ENCODE measurements at regions not wholly inside any gene's neighbourhood (a gene's known extent, or its start where the extent isn't known, plus 50 kb on each side); places are given as distances from the start of the nearest gene placed in this dataset.

DNA sequence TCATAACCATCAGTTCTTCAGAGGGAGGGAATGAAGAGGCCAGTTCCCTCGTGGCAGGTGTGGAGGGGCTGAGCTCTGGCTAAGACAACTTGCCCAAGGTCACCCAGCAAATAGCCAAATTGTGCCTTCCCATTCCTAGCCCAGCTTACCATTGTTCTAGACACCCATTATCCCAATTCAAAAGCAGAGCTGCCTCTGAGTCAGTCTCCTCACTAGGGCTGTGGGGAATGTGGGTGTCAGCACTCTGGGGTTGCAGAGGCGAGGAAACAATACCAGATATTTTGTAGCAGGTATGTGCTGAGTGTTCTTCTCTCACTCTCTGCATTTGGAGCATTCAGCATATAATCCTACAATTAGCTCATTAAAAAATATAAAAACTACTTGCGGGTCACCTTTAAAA is 270.8 kb downstream of the PSAT1 start:
- no peak for DNase-seq

DNA sequence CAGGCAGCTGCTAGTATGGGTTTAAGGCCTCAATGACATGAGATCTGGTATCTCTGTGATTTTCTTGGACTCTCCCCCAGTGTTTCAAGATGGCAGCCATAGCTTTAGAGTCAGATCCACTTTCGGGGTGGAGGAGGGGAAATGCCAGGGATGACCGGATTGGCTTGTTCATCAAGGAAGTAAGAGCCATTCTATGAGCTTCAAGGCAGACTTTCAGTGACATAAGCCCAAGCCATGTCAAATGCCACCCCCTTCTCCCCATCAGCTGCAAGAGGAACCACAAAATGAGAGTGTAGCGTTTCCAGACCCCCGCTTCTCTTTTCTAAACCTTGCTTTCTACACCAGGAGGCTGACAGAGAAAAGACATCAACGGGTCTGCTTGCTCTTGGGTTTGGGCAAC is 271.8 kb downstream of the PSAT1 start:
- DNase-seq = no peak

DNA sequence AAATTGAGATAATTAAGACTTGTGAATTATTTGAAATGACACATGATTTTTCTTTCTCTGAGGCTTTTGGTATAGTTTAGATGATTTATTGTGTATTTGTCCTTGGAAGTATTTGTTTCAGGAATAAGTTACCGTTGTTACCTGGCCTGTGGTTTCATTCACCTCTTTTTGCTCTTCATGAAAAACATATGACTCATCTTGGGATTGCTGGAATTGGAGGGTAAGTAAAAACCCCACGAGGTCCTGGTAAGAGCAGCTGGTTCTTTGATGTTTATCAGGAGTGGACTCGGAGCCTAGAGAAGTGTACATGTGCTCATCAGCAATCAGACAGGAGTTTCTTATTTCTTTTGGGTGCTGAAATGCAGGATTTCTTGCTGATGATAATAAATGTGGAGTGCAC is 275.3 kb downstream of the PSAT1 start:
- no peak for DNase-seq

DNA sequence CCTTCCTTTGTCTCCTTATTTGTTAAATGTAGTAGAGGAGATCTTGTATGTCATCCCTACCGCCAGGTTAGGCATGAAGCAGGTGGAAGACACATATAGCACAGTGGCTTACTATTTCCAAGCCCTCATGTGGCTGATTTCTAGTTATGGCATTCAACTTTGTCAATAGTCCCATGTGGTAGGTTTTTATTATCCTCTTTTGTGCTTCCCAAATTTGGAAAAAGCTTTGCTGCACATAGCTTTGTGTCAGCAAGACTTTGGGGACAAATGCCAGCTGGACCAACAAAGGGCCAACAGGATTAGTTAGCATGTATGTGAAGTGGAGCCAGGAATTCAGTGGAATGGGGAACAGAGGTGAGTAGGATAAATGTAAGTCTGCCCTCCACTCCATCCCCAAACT is 276.3 kb downstream of the PSAT1 start:
- DNase-seq = no peak

DNA sequence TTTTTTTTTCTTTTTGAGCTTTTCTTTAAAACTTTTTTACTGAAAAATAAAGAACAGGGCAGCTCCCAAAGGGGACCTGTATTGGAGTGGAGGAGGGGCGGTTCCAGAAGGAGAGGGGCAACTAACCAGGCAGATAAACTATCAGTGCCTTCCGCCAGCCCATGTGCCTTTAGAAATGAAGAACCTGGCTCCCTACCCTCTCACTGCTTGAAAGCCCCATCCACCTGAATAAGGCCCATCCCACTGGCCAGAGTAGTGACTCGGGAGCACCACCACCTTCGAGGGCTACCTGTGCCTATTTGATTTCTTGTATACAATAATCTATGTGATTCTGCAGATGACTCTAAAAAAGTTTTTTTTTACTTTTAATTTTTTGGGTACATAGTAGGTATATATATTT is 276.7 kb downstream of the PSAT1 start:
- no peak for DNase-seq

DNA sequence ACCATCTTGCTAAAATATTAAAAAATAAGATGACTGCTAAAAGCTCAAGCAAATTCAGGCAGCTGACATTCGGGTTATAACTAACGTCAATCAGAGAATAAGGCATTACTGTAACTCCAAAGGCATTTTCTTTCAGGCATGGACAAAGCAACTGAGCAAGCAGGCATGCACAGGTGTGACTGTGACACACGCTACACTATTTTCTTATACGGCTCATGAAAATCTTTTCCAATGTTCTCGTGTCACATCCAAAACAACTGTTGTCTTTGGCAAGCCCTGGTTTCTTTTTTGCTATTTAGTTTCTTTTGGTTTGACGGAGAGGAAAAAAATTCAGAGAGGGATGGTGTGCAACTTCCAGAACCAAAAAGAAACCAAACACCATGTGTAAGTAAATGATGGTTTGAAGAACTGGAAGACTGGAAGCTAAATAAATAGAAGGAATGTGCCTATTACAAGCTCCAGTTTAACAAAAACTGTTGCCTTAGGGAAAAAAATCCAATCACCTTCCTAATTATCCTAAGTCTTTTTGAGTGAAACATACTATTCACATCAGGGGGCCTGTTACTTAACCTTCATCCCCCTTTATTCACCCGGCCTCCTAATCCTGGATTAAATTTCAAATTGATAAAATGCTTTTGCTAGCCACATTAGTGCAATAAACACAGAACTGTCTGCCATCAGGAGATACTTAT is 277.6 kb downstream of the PSAT1 start:
- DNase-seq = no peak

DNA sequence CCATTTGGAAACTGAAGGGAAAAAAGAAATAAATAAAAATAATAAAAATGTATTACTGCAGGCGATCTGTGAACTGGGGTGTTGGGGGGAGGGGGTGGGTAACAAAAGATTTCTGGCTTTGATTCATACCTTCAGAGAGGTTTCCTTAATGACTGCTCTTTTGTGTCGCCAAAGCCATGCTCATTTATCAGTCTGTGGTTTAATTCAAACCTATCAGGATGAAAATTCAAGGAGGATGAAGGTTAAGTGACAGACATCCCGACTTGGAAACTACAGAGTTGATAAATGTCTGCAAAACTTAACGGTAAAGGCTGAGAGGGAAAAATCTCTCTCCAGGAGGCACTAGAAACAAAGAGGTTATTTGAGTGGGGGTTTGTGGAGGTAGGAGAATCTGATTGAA is 278.2 kb downstream of the PSAT1 start:
- DNase-seq = no peak

DNA sequence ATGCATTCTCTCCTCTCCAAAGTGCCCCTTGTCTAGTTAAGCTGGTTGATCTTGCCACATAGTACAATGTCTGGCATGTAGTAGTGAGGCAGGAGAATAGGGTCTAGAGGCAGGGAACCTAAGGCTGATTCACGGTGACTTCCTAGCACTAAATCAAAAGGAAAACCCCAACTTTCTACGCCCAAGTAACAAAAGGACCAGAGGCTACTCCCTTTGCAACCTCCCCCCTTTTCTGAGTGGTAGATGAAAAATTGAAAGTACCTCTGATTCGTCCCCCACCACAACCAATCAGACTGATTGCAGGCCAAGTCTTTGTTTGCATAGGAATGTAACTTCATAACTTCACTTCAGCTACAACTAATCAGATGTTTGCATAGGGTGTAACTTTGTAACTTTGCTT is 278.8 kb downstream of the PSAT1 start:
- no peak for DNase-seq

DNA sequence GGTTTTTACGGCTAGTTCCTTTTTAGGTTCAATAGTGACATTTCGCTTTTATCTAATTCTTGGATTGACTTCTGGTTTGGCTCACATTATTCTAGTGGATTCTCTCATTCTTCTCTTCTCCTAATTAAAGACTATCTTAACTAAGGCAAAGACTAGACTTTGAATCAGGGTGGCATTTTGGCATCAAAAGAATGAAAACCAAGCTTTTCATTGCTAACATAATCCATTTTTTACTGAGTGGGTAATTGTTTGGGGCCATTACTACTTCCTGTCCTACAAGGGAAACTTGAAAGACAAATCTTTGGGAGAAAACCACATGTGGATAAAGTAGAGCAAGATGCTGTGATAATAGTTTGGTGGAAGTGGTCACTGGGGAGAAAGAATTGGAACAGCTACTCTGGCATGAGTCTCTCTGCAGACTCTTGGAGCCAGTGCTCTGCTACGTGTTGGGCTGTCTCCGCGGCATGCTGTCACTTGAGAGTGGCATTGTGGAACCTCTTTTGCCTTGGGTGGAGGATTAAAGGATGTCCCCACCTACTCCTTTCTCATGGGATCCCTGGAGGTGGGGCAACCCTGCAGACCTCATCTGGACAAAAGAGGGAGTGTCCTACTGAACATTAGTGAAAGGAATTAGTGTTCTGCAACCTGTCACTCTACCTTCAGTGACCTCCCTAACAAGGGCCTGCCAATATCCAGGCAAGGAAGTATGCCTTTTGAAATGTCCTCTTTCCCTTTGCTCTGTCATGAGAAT is 280.4 kb downstream of the PSAT1 start:
- DNase-seq = no peak

DNA sequence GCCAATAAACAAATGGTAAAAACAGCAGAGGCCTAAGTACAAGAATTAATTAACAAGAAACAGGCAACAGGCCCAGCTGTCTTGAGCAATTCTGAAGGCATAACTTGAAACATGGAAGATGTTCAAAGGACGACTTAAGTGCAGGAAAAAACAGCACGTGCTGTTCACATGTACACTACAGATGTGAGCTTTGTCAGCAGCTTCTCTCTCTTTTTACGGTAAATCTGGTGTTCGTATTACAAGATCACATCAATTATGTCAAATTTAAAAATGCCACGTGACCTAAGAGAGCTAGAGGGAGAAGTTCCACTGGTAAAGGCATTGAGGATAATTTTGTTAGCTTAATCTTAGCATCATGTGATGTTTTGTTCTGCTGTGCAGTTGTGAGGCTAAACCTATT is 281.1 kb downstream of the PSAT1 start:
- DNase-seq = no peak

DNA sequence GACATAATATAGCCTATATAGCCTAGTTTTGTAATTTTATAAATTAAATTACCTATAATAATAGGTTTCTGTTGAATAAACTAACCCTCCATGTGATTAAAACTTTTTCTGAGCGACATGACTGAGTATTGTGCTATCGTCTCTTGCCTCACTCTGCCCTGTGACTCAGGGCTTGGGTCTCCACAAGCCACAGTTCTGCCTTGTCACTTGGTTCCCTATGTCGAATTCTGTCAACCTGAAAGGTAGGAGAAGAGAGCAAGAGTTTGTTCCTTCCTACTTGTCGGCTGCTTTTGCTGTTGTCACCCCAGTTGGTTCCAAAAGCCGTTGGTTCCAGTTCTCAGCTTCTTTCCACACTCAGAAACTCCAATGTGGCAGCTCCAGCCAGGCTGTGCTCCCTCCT is 285.9 kb downstream of the PSAT1 start:
- DNase-seq = no peak

DNA sequence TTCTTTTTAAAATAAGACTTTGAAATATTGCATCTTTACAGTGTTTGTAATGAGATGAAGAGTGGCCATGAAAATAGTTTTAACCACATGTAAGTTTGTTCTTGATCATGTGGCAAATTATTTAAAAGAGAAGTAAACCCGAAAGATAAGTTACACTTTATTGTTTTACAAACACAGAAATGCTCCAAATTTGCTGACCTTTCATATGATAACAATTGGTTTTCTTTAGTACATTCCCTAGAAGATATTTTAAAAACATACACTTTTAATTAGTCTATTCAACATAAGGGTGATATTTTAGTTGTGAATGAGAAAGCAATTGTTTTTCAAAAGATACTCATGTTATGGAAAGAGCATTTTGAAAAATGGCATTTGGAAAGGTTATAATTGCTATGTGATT is 287.7 kb downstream of the PSAT1 start:
- no peak for DNase-seq

DNA sequence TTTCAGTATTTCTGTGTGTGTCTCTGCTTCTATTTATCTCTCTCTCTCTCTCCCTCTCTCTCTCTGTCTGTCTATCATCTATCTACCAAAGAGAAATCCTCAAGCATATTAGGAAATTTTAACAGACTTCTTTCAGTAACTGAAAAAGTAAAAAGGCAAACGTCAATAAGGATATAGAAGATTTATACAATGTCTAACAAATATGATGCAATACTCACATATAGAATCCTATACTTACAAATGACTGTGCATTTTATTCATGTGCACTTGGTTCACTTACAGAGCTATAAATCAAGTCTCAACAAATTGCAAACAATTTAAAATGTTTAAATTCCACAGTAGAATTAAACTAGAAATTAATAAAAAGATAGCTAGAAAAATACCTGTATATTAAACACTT is 289.0 kb downstream of the PSAT1 start:
- DNase-seq = no peak

DNA sequence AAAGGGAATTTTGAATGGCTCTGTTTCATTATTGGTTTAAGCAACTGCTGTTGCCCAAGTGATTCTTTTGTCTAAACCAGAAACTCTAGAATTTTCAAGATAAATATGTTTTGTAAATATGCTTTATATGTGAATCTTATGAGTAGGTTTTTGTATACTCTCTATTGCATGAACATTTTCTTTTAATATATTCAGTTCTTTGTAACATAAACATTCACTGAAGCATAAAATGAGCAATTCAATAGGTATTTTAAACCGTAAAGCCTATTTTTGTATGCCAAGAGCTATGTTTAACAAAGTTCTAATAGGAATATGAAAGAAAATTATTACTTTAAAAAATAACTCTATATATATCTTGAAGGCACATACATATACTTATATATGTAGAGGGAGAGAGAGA is 293.1 kb downstream of the PSAT1 start:
- no peak for DNase-seq

DNA sequence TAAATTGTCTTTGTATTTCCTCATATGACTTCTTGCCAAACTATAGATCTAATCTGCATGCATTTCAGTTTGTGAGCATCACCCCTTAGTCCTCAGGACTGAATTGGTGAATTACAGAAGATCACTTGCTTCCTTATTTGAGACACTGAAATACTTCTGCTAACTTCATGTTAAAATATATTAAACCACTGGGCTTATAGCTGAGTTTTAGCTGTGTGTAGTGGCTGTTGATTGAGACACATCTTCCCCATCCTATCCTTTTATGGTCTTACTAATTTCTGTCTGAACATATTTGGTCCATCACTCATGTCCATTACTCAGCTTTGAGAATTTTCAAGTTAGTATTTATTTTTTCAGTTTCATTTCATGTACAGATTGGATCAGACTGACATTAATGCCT is 295.9 kb downstream of the PSAT1 start:
- no peak for DNase-seq

DNA sequence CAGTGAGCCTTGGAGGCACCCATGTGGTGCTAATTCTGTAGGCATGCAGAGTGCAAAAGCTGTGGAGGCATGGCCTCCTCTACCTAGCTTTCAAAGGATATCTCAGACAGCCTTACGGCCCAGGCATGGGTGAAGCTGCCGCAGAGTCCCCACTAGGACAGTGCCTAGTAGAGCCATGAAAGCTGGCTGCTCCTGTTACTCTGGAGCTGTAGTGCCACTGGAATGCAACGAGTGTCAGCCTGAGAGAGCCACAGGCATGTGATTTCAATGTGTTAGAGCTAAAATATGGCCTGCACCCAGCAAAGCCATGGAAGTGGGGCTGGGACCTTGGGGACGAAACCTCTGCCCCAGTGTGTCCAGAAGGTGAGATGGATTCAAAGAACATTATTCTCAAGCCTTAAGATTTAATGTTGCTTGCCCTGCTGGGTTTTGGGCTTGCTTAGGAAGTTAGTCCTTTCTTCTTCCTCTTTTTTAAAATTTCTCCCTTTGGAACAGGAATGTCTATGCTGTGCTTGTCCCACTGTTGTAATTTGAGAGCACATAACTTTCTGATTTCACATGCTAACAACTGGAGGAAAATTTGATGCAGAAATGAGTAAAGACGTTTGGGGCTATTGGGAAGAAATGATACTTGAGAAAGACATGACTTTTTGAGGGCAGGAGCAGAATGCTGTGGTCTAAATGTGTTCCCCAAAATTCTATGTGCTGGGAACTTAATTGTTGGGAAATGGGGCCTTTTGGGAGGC is 298.4 kb downstream of the PSAT1 start:
- no peak for DNase-seq

DNA sequence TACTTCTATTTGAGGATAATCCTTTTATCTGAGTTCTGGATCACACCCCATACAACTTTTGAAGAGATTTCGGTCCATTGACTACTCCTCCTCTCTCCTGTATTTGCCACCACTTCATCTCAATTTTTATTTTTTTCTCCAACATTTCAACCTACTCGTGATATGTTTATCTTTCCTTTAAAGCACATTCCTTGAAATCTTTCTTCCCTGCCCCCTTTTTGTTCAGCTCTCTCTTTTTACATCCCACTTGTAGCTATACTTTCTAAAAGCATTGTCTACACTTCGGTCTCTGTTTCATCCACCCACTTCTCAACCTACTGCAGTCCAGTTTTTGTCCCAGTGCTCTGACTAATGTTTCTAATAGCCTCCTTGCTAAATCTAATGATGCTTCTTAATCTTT is 299.4 kb downstream of the PSAT1 start:
- no peak for DNase-seq

DNA sequence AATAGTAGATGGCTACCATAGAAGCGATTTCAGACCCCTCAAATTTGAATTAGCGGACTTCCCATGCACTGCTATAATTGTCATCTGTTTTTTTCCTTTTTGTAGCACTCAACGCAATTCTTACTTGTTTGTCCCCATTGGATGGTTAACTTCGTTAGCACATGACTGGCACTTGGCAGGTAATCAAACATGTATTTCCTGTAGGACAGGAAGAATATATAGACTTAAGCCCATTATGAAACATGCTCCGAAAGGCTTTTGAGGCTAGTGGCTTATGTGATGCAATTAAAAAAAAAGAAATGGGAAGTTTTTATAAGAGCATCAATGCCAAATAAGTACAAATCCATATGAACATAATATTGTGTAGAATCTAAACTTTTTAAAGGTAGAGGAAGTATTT is 301.2 kb downstream of the PSAT1 start:
- DNase-seq = no peak

DNA sequence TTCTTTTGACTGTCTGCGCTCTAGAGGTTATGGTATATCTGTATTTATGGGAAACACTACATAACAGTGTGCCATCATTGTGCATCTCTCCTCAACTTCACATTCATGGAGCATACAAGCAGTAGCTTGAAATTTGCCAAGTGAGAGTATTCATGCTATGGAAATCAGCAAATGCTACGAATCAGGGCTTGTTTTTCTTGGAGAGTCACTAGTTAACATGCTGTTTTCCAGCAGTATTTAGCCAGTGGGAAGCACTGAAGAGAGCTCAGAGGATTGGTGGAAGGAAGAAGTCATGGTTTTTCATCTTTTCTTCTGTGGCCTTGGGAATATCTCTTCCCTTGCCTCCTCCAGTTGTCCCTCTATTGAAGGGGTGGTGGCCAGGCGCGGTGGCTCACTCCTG is 303.0 kb downstream of the PSAT1 start:
- no peak for DNase-seq

DNA sequence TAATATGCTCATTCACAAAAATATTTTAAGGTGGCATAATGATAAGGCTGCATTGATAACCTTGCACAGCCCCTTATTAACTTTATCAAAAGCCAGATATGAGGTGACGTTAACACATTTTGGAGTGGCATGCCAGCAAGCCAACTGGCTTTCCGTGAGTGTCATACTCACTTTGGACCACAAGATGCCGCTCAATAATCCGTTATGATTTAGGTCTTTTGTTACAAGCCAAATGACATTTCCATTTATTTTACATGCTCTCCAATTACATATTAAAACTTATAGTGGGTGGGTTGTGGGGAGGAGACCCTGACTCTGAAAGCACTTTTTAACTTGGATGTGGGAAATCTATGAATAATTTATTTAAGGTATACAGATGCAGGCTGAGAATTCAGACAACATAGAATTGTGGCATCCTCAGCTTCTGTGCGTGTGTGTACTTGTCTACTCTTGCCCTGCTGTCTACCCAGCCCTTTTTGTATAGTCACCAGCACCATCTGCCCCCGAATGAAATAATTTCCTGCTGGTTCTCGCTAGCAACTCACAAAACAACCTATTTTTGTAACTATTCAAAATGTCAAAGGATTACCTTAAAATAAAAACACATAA is 305.1 kb downstream of the PSAT1 start:
- DNase-seq = no peak

DNA sequence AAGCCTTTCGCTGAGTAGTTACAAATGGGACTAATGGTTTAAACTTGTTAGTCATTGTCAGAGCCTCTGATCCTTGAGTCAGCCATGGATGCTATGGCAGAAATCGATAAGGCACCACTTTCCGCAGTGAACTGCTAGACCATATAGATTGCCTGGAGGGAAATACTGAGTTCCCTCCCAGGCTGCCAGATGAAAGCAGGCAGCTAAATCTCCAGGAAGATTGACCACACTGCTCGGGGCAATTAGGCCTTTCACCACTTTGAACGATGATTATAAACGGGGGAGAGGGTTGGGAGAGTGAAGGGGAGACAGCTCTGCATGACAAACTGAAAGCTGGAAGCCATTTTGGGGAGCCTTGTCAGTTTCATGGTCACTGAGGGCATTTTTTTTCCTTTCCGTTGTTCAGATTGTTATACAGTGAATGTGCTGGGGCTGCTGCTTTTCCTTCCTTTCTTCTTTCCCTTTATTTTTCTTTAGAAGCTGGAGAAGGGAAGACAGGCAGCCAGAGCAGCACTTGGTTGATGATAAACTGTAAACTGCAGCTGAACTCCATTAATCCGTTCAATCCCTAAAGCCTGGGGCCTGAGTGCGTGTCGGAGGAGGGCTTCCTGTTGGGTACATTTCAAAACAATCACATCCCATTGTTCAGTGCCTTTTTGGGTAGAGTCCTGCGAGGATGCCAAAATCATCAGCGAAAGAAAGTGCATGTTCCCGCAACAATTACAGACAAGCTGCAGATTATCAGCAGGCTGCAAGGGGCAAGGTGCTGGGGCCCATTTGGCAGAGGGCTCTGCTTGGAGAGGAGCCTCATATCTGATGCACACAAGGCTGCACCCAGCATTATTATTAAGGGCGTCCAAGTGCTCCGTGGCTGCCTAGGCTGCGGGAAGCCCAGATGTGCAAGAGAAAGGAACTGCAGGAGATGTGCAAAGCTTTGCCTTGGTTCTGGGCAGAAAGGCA is 308.4 kb downstream of the PSAT1 start:
- no peak for DNase-seq

DNA sequence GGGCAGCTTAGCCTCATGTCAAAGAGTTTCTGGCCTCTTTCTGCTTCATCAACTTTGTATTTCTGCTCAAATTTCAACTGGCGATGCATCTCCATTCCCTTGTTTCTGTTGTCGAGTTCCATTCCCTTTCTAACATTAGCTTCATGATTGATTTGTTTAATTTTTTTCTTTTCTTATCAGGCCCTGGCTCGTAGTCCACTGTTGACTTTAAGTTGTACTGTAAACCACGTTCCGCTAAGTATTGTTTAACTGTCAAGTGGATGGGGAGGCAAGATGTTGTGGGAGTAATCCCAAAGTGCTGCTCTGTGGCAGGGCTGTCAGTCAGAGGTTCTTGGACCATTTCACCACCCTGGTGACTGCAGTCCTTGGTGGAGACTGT is 309.1 kb downstream of the PSAT1 start:
- DNase-seq = no peak

DNA sequence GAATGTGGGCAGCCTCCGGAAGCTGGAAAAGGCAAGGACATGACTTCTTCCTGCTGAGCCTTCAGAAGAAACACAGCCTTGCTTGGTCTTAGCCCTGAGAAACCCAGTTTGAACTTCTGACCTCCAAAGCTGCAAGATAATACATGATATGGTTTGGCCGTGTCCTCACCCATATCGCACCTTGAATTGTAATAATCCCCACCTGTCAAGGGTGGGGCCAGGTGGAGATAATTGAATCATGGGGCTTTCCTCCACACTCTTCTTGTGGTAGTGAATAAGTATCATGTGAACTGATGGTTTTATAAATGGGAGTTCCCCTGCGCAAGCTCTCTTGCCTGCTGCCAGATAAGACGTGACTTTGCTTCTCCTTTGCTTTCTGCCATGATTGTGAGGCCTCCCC is 310.9 kb downstream of the PSAT1 start:
- DNase-seq = no peak
